GM23338 (cell line): ENCODE measurements at regions not wholly inside any gene's neighbourhood (a gene's known extent, or its start where the extent isn't known, plus 50 kb on each side); places are given as distances from the start of the nearest gene placed in this dataset.

ENCODE experiments used
- ATAC-seq: fragments of 200-7000 bp; cut with Tn5 transposase; 3 replicates; pipeline ENCODE4 v1.9.1; 2020
- DNase-seq: peaks from one replicate; pipeline ENCODE4 v3.0.0-alpha.2; 2015; ENCODE audit warnings: low spot score
- H2AFZ ChIP-seq: fragments of 200-600 bp; sonication (generic); 2 replicates; pipeline ENCODE4 v1.8.0; 2016; ENCODE audit warnings: antibody characterized with exemption, mild to moderate bottlenecking, moderate library complexity
- H3F3A ChIP-seq: fragments of 200-600 bp; sonication (generic); replicated peaks from 2 replicates; pipeline ENCODE4 v1.8.0; 2017; ENCODE audit warnings: antibody characterized with exemption, mixed run types, low read depth
- H3K27ac ChIP-seq: fragments of 200-600 bp; sonication (generic); 2 replicates; pipeline ENCODE4 v1.6.1; 2016; ENCODE audit warnings: low read depth
- H3K27me3 ChIP-seq: fragments of 200-600 bp; sonication (generic); 2 replicates; pipeline ENCODE4 v1.8.0; 2016; ENCODE audit warnings: mild to moderate bottlenecking, mixed run types, moderate library complexity; ENCODE audit not compliant: insufficient read depth
- H3K36me3 ChIP-seq: fragments of 200-600 bp; sonication (generic); 2 replicates; pipeline ENCODE4 v1.8.0; 2016; ENCODE audit warnings: mild to moderate bottlenecking; ENCODE audit not compliant: insufficient read depth
- H3K4me1 ChIP-seq: fragments of 200-600 bp; sonication (generic); 2 replicates; pipeline ENCODE4 v1.8.0; 2016; ENCODE audit warnings: mild to moderate bottlenecking, moderate library complexity; ENCODE audit not compliant: insufficient read depth
- H3K4me2 ChIP-seq: fragments of 200-600 bp; sonication (generic); 2 replicates; pipeline ENCODE4 v1.7.1; 2017; ENCODE audit warnings: mixed run types
- H3K4me3 ChIP-seq: fragments of 200-600 bp; sonication (generic); 2 replicates; pipeline ENCODE4 v1.6.1; 2016; ENCODE audit warnings: mixed run types
- H3K79me2 ChIP-seq: fragments of 200-600 bp; sonication (generic); replicated peaks from 2 replicates; pipeline ENCODE4 v1.8.0; 2017; ENCODE audit warnings: mild to moderate bottlenecking; ENCODE audit not compliant: insufficient read depth
- H3K9me2 ChIP-seq: fragments of 200-600 bp; sonication (generic); 2 replicates; pipeline ENCODE4 v1.8.0; 2017; ENCODE audit not compliant: insufficient read depth
- H4K20me1 ChIP-seq: fragments of 200-600 bp; sonication (generic); replicated peaks from 2 replicates; pipeline ENCODE4 v1.8.0; 2017; ENCODE audit warnings: mild to moderate bottlenecking; ENCODE audit not compliant: insufficient read depth
- H3K27ac Mint-ChIP-seq: 2 replicates; pipeline ENCODE4 v1.8.0; 2020; ENCODE audit warnings: inconsistent platforms, mild to moderate bottlenecking, moderate library complexity, mixed read lengths
- H3K27me3 Mint-ChIP-seq: 3 replicates; pipeline ENCODE4 v1.8.0; 2022; ENCODE audit warnings: low read depth, mild to moderate bottlenecking, moderate library complexity, mixed read lengths, inconsistent platforms; ENCODE audit not compliant: insufficient read depth, poor library complexity
- H3K36me3 Mint-ChIP-seq: 3 replicates; pipeline ENCODE4 v1.8.0; 2021; ENCODE audit warnings: low read depth, mild to moderate bottlenecking, inconsistent platforms, moderate library complexity, mixed read lengths
- H3K4me1 Mint-ChIP-seq: 3 replicates; pipeline ENCODE4 v1.8.0; 2020; ENCODE audit warnings: mild to moderate bottlenecking, inconsistent platforms, mixed read lengths
- H3K4me3 Mint-ChIP-seq: 3 replicates; pipeline ENCODE4 v1.8.0; 2021; ENCODE audit warnings: moderate library complexity, mild to moderate bottlenecking, inconsistent platforms, mixed read lengths
- H3K9me3 Mint-ChIP-seq: 3 replicates; pipeline ENCODE4 v1.8.0; 2020; ENCODE audit warnings: moderate library complexity, mild to moderate bottlenecking, inconsistent platforms, mixed read lengths
- CREB1 ChIP-seq: fragments of 250-450 bp; sonication (Bioruptor Pico); IDR thresholded peaks from 2 replicates; pipeline ENCODE4 v1.5.0; 2020; ENCODE audit warnings: low read depth, mild to moderate bottlenecking, moderate library complexity
- EZH2 ChIP-seq: fragments of 200-600 bp; sonication (generic); IDR thresholded peaks from one replicate; pipeline ENCODE4 v1.8.0; 2017; ENCODE audit warnings: antibody characterized with exemption, mild to moderate bottlenecking, low read depth; ENCODE audit not compliant: unreplicated experiment
- EZH2phosphoT487 ChIP-seq: fragments of 200-600 bp; sonication (generic); IDR thresholded peaks from one replicate; pipeline ENCODE4 v1.8.1; 2018; ENCODE audit warnings: antibody characterized with exemption; ENCODE audit not compliant: unreplicated experiment
- JUNB ChIP-seq: IDR thresholded peaks from one replicate; pipeline ENCODE4 v1.6.1; 2016; ENCODE audit warnings: antibody characterized with exemption; ENCODE audit not compliant: unreplicated experiment
- NANOG ChIP-seq: IDR thresholded peaks from 2 replicates; pipeline ENCODE4 v1.6.1; 2016; ENCODE audit warnings: antibody characterized with exemption, borderline replicate concordance
- POLR2AphosphoS5 ChIP-seq: IDR thresholded peaks from 2 replicates; pipeline ENCODE4 v1.6.1; 2016; ENCODE audit warnings: antibody characterized with exemption, low read depth
- STAT1 ChIP-seq: IDR thresholded peaks from one replicate; pipeline ENCODE4 v1.6.1; 2016; ENCODE audit warnings: antibody characterized with exemption; ENCODE audit not compliant: unreplicated experiment
- ZNF114 ChIP-seq: fragments of 250-450 bp; sonication (Bioruptor Pico); IDR thresholded peaks from 2 replicates; pipeline ENCODE4 v1.5.0; 2020; ENCODE audit warnings: mild to moderate bottlenecking, moderate library complexity
- ZNF331 ChIP-seq: fragments of 250-450 bp; sonication (Bioruptor Pico); IDR thresholded peaks from 2 replicates; pipeline ENCODE4 v1.5.0; 2020; ENCODE audit warnings: low read depth, mild to moderate bottlenecking, moderate library complexity
- TF ChIP-seq, protein P1 (sequence below): fragments of 250-450 bp; sonication (Bioruptor Pico); IDR thresholded peaks from 2 replicates; pipeline ENCODE4 v1.5.0; 2020; ENCODE audit warnings: mild to moderate bottlenecking, moderate library complexity
- TF ChIP-seq, protein P2 (sequence below): IDR thresholded peaks from 2 replicates; pipeline ENCODE4 v1.6.1; 2016; ENCODE audit warnings: antibody characterized with exemption
- TF ChIP-seq, protein P3 (sequence below): IDR thresholded peaks from one replicate; pipeline ENCODE4 v1.6.1; 2018; ENCODE audit warnings: antibody characterized with exemption; ENCODE audit not compliant: unreplicated experiment
- TF ChIP-seq, protein P4 (sequence below), 2 experiments: fragments of 200-600 bp in 1 of 2; sonication (generic) in 1 of 2; conservative IDR thresholded peaks; 2 replicates each; pipeline versions ENCODE4 v1.5.1 to v1.6.1; 2016 to 2017; ENCODE audit warnings: antibody characterized with exemption in 2 of 2, low read depth in 2 of 2, mild to moderate bottlenecking in 2 of 2, moderate library complexity in 1 of 2

DNA sequence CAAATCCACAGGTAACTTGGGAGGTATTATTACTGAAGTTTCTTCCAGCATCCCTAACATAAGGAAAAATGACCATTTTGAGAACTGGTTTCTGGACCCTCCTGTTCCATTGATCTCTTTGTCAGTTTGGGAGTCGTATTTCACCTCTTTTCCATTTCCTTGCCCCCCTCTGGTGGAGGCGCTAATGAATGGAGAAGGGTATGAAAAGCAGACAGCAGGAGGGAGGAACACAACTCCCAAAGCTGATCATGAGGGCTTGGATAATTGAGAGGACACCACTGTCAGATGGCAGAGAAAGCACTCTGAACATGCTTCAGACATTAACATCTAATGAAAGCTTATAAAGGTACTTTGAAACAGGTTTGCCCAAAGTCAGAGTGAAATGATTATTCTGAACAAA lies 56.6 kb upstream of the TLK1 start:
- Histone ChIP-seq H3K4me1 (peaks cover 29% of the 10 kb centered on the region), H3K4me3 (peak overlapping the region; percentile 12; the same call in 1 of the 2 replicates), H3K36me3 (no peaks in the 10 kb centered on the region), H3K4me2 (peak overlapping the region; percentile 25; the same call in 1 of the 2 replicates), H2AFZ (no peak overlapping the region), H3K79me2 (no peaks in the 10 kb centered on the region), H3F3A (0 out of 2 replicates have a peak, but pooled peaks cover 2% of the 10 kb centered on the region), H4K20me1 (no peaks in the 10 kb centered on the region), H3K9me2 (no peaks in the 10 kb centered on the region), H3K27me3 (no peaks in the 10 kb centered on the region), H3K27ac (no peak overlapping the region)
- Mint-ChIP-seq H3K36me3 (peaks cover 22% of the 10 kb centered on the region), H3K4me3 (peak overlapping the region; percentile 24; the same call in 1 of the 3 replicates), H3K27ac (peak overlapping the region; percentile 35; the same call in 1 of the 2 replicates), H3K4me1 (peaks cover 37% of the 10 kb centered on the region), H3K27me3 (peaks cover 5% of the 10 kb centered on the region), H3K9me3 (peaks cover 23% of the 10 kb centered on the region)
- DNase-seq (peak; percentile 67), ATAC-seq (peak; percentile 92)
- TF ChIP-seq EZH2, result no peak
- TF ChIP-seq ZNF114 (CRISPR knock-in tag), result no peak
- TF ChIP-seq STAT1, result no peak
- TF ChIP-seq NANOG, result peak; percentile 31; the same call in 1 of the 2 replicates
- TF ChIP-seq, protein P1, sequence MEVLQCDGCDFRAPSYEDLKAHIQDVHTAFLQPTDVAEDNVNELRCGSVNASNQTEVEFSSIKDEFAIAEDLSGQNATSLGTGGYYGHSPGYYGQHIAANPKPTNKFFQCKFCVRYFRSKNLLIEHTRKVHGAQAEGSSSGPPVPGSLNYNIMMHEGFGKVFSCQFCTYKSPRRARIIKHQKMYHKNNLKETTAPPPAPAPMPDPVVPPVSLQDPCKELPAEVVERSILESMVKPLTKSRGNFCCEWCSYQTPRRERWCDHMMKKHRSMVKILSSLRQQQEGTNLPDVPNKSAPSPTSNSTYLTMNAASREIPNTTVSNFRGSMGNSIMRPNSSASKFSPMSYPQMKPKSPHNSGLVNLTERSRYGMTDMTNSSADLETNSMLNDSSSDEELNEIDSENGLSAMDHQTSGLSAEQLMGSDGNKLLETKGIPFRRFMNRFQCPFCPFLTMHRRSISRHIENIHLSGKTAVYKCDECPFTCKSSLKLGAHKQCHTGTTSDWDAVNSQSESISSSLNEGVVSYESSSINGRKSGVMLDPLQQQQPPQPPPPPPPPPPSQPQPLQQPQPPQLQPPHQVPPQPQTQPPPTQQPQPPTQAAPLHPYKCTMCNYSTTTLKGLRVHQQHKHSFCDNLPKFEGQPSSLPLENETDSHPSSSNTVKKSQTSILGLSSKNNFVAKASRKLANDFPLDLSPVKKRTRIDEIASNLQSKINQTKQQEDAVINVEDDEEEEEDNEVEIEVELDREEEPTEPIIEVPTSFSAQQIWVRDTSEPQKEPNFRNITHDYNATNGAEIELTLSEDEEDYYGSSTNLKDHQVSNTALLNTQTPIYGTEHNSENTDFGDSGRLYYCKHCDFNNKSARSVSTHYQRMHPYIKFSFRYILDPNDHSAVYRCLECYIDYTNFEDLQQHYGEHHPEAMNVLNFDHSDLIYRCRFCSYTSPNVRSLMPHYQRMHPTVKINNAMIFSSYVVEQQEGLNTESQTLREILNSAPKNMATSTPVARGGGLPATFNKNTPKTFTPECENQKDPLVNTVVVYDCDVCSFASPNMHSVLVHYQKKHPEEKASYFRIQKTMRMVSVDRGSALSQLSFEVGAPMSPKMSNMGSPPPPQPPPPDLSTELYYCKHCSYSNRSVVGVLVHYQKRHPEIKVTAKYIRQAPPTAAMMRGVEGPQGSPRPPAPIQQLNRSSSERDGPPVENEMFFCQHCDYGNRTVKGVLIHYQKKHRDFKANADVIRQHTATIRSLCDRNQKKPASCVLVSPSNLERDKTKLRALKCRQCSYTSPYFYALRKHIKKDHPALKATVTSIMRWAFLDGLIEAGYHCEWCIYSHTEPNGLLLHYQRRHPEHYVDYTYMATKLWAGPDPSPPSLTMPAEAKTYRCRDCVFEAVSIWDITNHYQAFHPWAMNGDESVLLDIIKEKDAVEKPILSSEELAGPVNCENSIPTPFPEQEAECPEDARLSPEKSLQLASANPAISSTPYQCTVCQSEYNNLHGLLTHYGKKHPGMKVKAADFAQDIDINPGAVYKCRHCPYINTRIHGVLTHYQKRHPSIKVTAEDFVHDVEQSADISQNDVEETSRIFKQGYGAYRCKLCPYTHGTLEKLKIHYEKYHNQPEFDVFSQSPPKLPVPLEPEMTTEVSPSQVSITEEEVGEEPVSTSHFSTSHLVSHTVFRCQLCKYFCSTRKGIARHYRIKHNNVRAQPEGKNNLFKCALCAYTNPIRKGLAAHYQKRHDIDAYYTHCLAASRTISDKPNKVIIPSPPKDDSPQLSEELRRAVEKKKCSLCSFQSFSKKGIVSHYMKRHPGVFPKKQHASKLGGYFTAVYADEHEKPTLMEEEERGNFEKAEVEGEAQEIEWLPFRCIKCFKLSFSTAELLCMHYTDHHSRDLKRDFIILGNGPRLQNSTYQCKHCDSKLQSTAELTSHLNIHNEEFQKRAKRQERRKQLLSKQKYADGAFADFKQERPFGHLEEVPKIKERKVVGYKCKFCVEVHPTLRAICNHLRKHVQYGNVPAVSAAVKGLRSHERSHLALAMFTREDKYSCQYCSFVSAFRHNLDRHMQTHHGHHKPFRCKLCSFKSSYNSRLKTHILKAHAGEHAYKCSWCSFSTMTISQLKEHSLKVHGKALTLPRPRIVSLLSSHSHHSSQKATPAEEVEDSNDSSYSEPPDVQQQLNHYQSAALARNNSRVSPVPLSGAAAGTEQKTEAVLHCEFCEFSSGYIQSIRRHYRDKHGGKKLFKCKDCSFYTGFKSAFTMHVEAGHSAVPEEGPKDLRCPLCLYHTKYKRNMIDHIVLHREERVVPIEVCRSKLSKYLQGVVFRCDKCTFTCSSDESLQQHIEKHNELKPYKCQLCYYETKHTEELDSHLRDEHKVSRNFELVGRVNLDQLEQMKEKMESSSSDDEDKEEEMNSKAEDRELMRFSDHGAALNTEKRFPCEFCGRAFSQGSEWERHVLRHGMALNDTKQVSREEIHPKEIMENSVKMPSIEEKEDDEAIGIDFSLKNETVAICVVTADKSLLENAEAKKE, result peak; percentile 86; the same call in 1 of the 2 replicates
- TF ChIP-seq ZNF331 (CRISPR knock-in tag), result no peak
- TF ChIP-seq POLR2AphosphoS5, result no peak
- TF ChIP-seq JUNB, result no peak
- no peak for TF ChIP-seq EZH2phosphoT487
- TF ChIP-seq, protein P2, sequence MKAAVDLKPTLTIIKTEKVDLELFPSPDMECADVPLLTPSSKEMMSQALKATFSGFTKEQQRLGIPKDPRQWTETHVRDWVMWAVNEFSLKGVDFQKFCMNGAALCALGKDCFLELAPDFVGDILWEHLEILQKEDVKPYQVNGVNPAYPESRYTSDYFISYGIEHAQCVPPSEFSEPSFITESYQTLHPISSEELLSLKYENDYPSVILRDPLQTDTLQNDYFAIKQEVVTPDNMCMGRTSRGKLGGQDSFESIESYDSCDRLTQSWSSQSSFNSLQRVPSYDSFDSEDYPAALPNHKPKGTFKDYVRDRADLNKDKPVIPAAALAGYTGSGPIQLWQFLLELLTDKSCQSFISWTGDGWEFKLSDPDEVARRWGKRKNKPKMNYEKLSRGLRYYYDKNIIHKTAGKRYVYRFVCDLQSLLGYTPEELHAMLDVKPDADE, result no peak
- TF ChIP-seq, protein P3, sequence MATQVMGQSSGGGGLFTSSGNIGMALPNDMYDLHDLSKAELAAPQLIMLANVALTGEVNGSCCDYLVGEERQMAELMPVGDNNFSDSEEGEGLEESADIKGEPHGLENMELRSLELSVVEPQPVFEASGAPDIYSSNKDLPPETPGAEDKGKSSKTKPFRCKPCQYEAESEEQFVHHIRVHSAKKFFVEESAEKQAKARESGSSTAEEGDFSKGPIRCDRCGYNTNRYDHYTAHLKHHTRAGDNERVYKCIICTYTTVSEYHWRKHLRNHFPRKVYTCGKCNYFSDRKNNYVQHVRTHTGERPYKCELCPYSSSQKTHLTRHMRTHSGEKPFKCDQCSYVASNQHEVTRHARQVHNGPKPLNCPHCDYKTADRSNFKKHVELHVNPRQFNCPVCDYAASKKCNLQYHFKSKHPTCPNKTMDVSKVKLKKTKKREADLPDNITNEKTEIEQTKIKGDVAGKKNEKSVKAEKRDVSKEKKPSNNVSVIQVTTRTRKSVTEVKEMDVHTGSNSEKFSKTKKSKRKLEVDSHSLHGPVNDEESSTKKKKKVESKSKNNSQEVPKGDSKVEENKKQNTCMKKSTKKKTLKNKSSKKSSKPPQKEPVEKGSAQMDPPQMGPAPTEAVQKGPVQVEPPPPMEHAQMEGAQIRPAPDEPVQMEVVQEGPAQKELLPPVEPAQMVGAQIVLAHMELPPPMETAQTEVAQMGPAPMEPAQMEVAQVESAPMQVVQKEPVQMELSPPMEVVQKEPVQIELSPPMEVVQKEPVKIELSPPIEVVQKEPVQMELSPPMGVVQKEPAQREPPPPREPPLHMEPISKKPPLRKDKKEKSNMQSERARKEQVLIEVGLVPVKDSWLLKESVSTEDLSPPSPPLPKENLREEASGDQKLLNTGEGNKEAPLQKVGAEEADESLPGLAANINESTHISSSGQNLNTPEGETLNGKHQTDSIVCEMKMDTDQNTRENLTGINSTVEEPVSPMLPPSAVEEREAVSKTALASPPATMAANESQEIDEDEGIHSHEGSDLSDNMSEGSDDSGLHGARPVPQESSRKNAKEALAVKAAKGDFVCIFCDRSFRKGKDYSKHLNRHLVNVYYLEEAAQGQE, result no peak
- TF ChIP-seq CREB1 (CRISPR knock-in tag), result no peak
- TF ChIP-seq, protein P4, sequence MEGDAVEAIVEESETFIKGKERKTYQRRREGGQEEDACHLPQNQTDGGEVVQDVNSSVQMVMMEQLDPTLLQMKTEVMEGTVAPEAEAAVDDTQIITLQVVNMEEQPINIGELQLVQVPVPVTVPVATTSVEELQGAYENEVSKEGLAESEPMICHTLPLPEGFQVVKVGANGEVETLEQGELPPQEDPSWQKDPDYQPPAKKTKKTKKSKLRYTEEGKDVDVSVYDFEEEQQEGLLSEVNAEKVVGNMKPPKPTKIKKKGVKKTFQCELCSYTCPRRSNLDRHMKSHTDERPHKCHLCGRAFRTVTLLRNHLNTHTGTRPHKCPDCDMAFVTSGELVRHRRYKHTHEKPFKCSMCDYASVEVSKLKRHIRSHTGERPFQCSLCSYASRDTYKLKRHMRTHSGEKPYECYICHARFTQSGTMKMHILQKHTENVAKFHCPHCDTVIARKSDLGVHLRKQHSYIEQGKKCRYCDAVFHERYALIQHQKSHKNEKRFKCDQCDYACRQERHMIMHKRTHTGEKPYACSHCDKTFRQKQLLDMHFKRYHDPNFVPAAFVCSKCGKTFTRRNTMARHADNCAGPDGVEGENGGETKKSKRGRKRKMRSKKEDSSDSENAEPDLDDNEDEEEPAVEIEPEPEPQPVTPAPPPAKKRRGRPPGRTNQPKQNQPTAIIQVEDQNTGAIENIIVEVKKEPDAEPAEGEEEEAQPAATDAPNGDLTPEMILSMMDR (conservative IDR thresholded peaks at IDR 0.05; ENCODE audit: low read depth in 2 of 2), result peak in 1 of 2 experiments; percentile 37; a peak in 2 of 4 replicates
